22Rv1 (cell line): ENCODE measurements at regions not wholly inside any gene's neighbourhood (a gene's known extent, or its start where the extent isn't known, plus 50 kb on each side); places are given as distances from the start of the nearest gene placed in this dataset.
"Not testable (repeated sequence)": the region's sequence is repeated elsewhere in the genome, so short reads cannot be mapped to it uniquely, and the experiment has no call there.

Experiments used
- H3K27ac ChIP-seq: fragments of 450-650 bp; 2 replicates; pipeline ENCODE4 v1.5.1; 2017
- CTCF ChIP-seq: fragments of 450-650 bp; IDR thresholded peaks from 2 replicates; pipeline ENCODE4 v1.5.1; 2017; ENCODE audit warnings: mild to moderate bottlenecking
- ZFX ChIP-seq: fragments of 450-650 bp; IDR thresholded peaks from 2 replicates; pipeline ENCODE4 v1.6.1; 2017; ENCODE audit warnings: antibody characterized with exemption, borderline replicate concordance

DNA sequence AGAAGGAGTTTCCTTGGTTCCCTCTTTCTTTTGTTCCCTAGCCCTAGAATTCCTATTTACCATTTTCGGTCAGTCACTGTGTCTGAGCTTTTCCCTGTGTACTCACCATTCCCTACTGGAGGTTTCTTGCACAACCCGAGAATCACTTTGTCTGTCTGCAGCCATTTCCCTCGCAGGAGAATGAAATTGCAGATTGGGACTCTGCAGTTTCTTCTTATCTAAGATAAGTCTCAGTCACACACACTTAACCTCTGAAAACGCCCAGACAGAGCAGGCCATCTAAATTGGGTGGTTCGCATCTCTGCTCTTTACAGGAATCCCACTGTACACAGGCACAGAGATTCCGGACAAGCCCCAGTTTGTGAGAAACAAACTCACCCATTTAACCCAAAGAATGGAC lies 58.6 kb upstream of the CNTNAP2 start:
- no peak overlapping the region for H3K27ac ChIP-seq
- TF ChIP-seq ZFX = no peak
- no peak for TF ChIP-seq CTCF

DNA sequence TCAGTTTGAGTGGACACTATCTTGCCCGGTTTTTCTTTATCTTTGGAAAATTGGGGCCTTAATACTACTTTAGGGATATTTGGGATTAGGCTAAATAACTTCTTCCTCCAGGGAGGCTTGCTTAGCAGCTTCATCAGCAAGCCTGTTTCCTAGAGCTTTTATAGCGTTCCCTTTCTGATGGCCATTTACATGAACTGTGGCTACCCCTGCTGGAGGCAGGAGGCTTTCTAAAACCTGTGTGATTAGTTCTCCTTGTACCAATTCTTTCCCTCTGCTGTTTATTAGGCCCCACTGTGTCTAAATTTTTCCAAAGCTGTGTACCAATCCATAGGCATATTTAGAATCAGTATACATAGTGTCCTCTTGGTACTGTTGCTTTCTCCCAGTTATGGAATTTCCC lies 61.7 kb upstream of the CNTNAP2 start:
- no peak overlapping the region for H3K27ac ChIP-seq
- peak; percentile 10; the same call in 1 of the 2 replicates for TF ChIP-seq CTCF
- no peak for TF ChIP-seq ZFX

- no peak for TF ChIP-seq CTCF
- no peak for TF ChIP-seq ZFX
- H3K27ac ChIP-seq = no peak overlapping the region
These were observed 63.1 kb upstream of the CNTNAP2 start for GRCh38 chr7:146053492-146053891.

DNA sequence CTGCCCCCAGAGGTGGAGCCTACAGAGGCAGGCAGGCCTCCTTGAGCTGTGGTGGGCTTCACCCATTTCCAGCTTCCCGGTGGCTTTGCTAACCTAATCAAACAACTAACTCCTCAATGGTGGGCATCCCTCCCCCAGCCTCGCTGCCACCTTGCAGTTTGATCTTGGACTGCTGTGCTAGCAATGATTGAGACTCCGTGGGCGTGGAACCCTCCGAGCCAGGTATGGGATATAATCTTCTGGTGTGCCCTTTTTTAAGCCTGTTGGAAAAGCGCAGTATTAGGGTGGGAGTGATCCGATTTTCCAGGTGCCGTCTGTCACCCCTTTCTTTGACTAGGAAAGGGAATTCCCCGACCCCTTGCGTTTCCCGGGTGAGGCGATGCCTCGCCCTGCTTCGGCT lies 73.3 kb upstream of the CNTNAP2 start:
- not testable (repeated sequence) for H3K27ac ChIP-seq

DNA sequence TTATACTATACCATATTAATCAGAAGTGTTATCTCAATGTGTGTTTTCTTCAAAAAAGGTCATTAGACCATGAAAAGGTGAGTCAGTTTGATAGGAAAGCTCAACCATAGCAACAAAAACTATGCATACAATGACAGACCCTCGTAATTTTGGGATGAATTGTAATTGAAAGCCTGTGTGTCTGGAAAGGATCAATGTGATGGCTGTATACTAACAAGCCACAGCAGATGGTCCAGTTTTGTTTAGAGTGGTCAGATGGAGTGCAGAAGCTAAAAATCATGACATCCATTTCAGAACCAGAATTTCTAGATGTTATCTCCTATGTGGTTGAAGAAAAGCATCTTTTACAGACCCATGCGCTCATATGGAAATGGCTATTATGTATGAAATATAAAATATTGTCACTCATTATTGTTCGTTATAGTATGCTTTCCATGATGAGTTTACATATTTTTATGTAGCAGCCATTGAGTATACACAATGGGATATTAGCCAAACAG lies 88.3 kb upstream of the CNTNAP2 start:
- TF ChIP-seq ZFX = no peak
- TF ChIP-seq CTCF = no peak
- no peak overlapping the region for H3K27ac ChIP-seq

DNA sequence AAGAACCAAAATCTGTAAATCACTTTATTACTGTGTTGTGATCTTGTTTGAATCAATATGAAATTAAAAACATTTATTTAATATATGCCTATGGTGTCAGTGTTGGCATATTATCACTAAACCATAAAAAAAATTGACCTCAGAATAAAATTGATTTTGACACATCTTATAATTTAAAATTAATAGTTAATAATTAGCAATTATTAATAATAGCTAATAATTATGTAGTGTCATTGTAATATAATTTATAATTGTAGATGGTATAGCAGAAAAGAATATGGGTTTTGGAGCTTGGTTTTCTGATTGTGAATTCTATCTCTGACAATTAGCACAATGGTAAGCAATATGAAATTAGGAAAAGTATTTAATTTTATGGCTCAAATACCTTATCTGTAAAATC lies 89.4 kb upstream of the CNTNAP2 start:
- no peak overlapping the region for H3K27ac ChIP-seq
- TF ChIP-seq CTCF = no peak
- no peak for TF ChIP-seq ZFX

- no peak overlapping the region for H3K27ac ChIP-seq
- no peak for TF ChIP-seq CTCF
- TF ChIP-seq ZFX = no peak
These were observed 93.8 kb upstream of the CNTNAP2 start for GRCh38 chr7:146022776-146023175.

DNA sequence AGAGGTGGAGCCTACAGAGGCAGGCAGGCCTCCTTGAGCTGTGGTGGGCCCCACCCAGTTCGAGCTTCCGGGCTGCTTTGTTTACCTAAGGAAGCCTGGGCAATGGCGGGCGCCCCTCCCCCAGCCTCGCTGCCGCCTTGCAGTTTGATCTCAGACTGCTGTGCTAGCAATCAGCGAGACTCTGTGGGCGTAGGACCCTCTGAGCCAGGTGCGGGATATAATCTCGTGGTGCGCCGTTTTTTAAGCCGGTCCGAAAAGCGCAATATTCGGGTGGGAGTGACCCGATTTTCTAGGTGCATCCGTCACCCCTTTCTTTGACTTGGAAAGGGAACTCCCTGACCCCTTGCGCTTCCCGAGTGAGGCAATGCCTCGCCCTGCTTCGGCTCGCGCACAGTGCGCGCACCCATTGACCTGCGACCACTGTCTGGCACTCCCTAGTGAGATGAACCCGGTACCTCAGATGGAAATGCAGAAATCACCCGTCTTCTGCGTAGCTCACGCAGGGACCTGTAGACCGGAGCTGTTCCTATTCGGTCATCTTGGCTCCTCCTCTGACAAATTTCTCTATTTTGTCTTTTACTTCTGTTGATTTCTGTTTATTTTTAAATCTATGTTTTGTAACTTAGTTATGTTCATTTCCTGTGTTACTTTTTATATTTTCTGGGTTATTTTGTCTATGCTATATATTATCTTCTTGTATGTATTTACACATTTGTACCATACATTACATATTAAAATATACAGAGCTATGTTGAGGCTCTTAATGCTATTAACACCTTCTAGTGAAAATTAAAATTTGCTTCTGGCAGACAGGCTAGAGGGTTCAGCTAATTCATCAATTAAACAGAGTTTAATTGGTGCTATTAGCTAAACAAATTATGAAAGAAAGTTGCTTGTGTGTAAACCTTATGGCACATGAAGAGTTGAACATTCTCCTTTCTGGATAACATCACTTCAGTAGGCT lies 97.3 kb upstream of the CNTNAP2 start:
- not testable (repeated sequence) for H3K27ac ChIP-seq

DNA sequence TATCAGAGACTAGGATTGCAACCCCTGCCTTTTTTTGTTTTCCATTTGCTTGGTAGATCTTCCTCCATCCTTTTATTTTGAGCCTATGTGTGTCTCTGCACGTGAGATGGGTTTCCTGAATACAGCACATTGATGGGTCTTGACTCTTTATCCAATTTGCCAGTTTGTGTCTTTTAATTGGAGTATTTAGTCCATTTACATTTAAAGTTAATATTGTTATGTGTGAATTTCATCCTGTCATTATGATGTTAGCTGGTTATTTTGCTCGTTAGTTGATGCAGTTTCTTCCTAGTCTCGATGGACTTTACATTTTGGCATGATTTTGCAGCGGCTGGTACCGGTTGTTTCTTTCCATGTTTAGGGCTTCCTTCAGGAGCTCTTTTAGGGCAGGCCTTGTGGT lies 99.2 kb upstream of the CNTNAP2 start:
- not testable (repeated sequence) for H3K27ac ChIP-seq

DNA sequence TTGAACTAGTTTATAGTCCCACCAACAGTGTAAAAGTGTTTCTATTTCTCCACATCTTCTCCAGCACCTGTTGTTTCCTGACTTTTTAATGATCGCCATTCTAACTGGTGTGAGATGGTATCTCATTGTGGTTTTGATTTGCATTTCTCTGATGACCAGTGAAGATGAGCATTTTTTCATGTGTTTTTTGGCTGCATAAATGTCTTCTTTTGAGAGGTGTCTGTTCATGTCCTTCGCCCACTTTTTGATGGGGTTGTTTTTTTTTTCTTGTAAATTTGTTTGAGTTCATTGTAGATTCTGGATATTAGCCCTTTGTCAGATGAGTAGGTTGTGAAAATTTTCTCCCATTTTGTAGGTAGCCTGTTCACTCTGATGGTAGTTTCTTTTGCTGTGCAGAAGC lies 102.4 kb upstream of the CNTNAP2 start:
- not testable (repeated sequence) for H3K27ac ChIP-seq
